MM.1S (cell line): ENCODE measurements at regions not wholly inside any gene's neighbourhood (a gene's known extent, or its start where the extent isn't known, plus 50 kb on each side); places are given as distances from the start of the nearest gene placed in this dataset.

Experiments
- DNase-seq: peaks from one replicate; pipeline ENCODE4 v3.0.0-alpha.2; 2015
- H2AFZ ChIP-seq: fragments of 300-600 bp; sonication (generic); 2 replicates; pipeline ENCODE4 v1.6.0; 2016; ENCODE audit warnings: antibody characterized with exemption, low read length
- H3F3A ChIP-seq: fragments of 300-600 bp; sonication (generic); 2 replicates; pipeline ENCODE4 v1.6.1; 2016; ENCODE audit warnings: mild to moderate bottlenecking, antibody characterized with exemption, low read length, moderate library complexity, mixed read lengths; ENCODE audit not compliant: insufficient read depth
- H3K27ac ChIP-seq: fragments of 300-600 bp; sonication (generic); 2 replicates; pipeline ENCODE4 v1.5.1; 2016; ENCODE audit warnings: mild to moderate bottlenecking, low read length
- H3K27me3 ChIP-seq: fragments of 300-600 bp; sonication (generic); replicated peaks from 2 replicates; pipeline ENCODE4 v1.6.0; 2016; ENCODE audit warnings: low read length; ENCODE audit not compliant: insufficient read depth
- H3K36me3 ChIP-seq: fragments of 300-600 bp; sonication (generic); replicated peaks from 2 replicates; pipeline ENCODE4 v1.6.1; 2016; ENCODE audit warnings: mild to moderate bottlenecking, low read length, mixed read lengths; ENCODE audit not compliant: insufficient read depth
- H3K4me1 ChIP-seq: fragments of 300-600 bp; sonication (generic); 2 replicates; pipeline ENCODE4 v1.6.1; 2016; ENCODE audit warnings: low read length, mixed read lengths
- H3K4me2 ChIP-seq: fragments of 300-600 bp; sonication (generic); 2 replicates; pipeline ENCODE4 v1.6.0; 2016; ENCODE audit warnings: low read depth, low read length
- H3K4me3 ChIP-seq: fragments of 300-600 bp; sonication (generic); 2 replicates; pipeline ENCODE4 v1.5.1; 2016; ENCODE audit warnings: low read length, mixed read lengths
- H3K79me2 ChIP-seq: fragments of 300-600 bp; sonication (generic); 2 replicates; pipeline ENCODE4 v1.6.1; 2016; ENCODE audit warnings: mixed run types, low read length, mixed read lengths
- H3K9ac ChIP-seq: fragments of 300-600 bp; sonication (generic); 2 replicates; pipeline ENCODE4 v1.6.1; 2016; ENCODE audit warnings: low read length, mixed read lengths
- H3K9me2 ChIP-seq: fragments of 300-600 bp; sonication (generic); replicated peaks from 2 replicates; pipeline ENCODE4 v1.6.1; 2016; ENCODE audit warnings: mild to moderate bottlenecking, low read length, mixed read lengths; ENCODE audit not compliant: insufficient read depth
- H3K9me3 ChIP-seq: fragments of 300-600 bp; sonication (generic); replicated peaks from 2 replicates; pipeline ENCODE4 v1.6.1; 2016; ENCODE audit warnings: mild to moderate bottlenecking, low read length, mixed read lengths; ENCODE audit not compliant: insufficient read depth
- H4K20me1 ChIP-seq: fragments of 300-600 bp; sonication (generic); 2 replicates; pipeline ENCODE4 v1.6.1; 2016; ENCODE audit warnings: mild to moderate bottlenecking, low read length, moderate library complexity, mixed read lengths; ENCODE audit not compliant: insufficient read depth
- CTCF ChIP-seq: fragments of 300-600 bp; sonication (generic); IDR thresholded peaks from 2 replicates; pipeline ENCODE4 v1.5.1; 2016; ENCODE audit warnings: antibody characterized with exemption, low read length, mixed read lengths
- EZH2 ChIP-seq: fragments of 300-600 bp; sonication (generic); optimal IDR thresholded peaks from 2 replicates; pipeline ENCODE3; 2017; ENCODE audit warnings: low read depth, mild to moderate bottlenecking, antibody characterized with exemption, low read length, mixed read lengths
- EZH2phosphoT487 ChIP-seq: fragments of 300-600 bp; sonication (generic); IDR thresholded peaks from 2 replicates; pipeline ENCODE4 v1.6.1; 2018; ENCODE audit warnings: antibody characterized with exemption, low read length

GRCh38 chr17:77478281-77478680 is 337.5 kb downstream of the SEC14L1 start:
- Histone ChIP-seq H3F3A (peaks cover 8% of the 10 kb centered on the region), H4K20me1 (no peaks in the 10 kb centered on the region), H3K4me2 (no peak overlapping the region), H3K36me3 (no peaks in the 10 kb centered on the region), H3K27ac (no peak overlapping the region), H3K79me2 (peaks cover 98% of the 10 kb centered on the region), H3K9me3 (no peaks in the 10 kb centered on the region), H2AFZ (no peak overlapping the region), H3K9ac (no peak overlapping the region), H3K4me1 (peaks cover 22% of the 10 kb centered on the region), H3K4me3 (no peak overlapping the region), H3K9me2 (no peaks in the 10 kb centered on the region), H3K27me3 (no peaks in the 10 kb centered on the region)
- no peak for TF ChIP-seq CTCF
- TF ChIP-seq EZH2 = no peak
- no peak for TF ChIP-seq EZH2phosphoT487
- DNase-seq = no peak

GRCh38 chr17:77478899-77479298 is 338.1 kb downstream of the SEC14L1 start:
- H4K20me1 ChIP-seq = no peaks in the 10 kb centered on the region

GRCh38 chr17:77479372-77480198 is 338.8 kb downstream of the SEC14L1 start:
- peaks cover 96% of the 10 kb centered on the region for H3K79me2 ChIP-seq
- no peaks in the 10 kb centered on the region for H3K36me3 ChIP-seq
- no peak for DNase-seq
- H3K9me3 ChIP-seq = no peaks in the 10 kb centered on the region
- peaks cover 8% of the 10 kb centered on the region for H3F3A ChIP-seq
- no peaks in the 10 kb centered on the region for H4K20me1 ChIP-seq
- H3K27ac ChIP-seq = no peak overlapping the region
- no peak overlapping the region for H3K4me3 ChIP-seq
- H2AFZ ChIP-seq = no peak overlapping the region
- no peak overlapping the region for H3K9ac ChIP-seq
- H3K27me3 ChIP-seq = no peaks in the 10 kb centered on the region
- H3K4me2 ChIP-seq = no peak overlapping the region
- no peaks in the 10 kb centered on the region for H3K9me2 ChIP-seq
- TF ChIP-seq CTCF (no peak), EZH2phosphoT487 (no peak), EZH2 (no peak)
- H3K4me1 ChIP-seq = peaks cover 22% of the 10 kb centered on the region

More at GRCh38 chr17:77478899-77479298, 338.1 kb downstream of the SEC14L1 start:
- no peak overlapping the region for H3K4me2 ChIP-seq
- H2AFZ ChIP-seq = no peak overlapping the region
- no peaks in the 10 kb centered on the region for H3K27me3 ChIP-seq
- H3K79me2 ChIP-seq = peaks cover 98% of the 10 kb centered on the region
- no peak overlapping the region for H3K27ac ChIP-seq
- DNase-seq = no peak
- H3K4me1 ChIP-seq = peaks cover 22% of the 10 kb centered on the region
- no peak overlapping the region for H3K4me3 ChIP-seq
- H3K9me2 ChIP-seq = no peaks in the 10 kb centered on the region
- peaks cover 8% of the 10 kb centered on the region for H3F3A ChIP-seq
- H3K36me3 ChIP-seq = no peaks in the 10 kb centered on the region
- no peaks in the 10 kb centered on the region for H3K9me3 ChIP-seq
- H3K9ac ChIP-seq = no peak overlapping the region
- TF ChIP-seq EZH2phosphoT487 (no peak), CTCF (no peak), EZH2 (no peak)
